ENCODE measurements at regions not wholly inside any gene's neighbourhood (a gene's known extent, or its start where the extent isn't known, plus 50 kb on each side); places are given as distances from the start of the nearest gene placed in this dataset.

DNA sequence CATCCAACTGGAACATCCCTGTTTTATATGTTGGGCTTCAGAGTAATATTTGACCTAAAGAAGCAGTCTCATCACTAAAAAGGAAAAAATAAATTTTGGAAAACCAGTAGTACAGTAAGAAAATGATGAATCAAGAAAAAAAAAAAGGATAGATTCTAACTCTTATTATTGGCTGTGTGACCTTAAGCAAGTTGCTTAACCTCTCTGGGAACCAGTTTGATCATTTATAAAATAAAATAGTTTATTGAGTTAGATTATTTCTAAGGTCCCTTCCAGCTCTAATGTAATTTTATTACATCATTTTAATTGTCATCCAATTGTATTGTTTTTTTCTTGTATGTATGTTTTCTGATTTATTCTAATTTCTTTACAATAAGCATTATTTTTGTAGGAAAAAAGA, 127.0 kb downstream of the PRELID2 start:
- H3K36me3 ChIP-seq (ENCODE audit: control insufficient read depth, insufficient read depth, low read length), result no peaks in the 10 kb centered on the region
- DNase-seq, result no peak
- H3K9me3 ChIP-seq (ENCODE audit: control insufficient read depth, low read depth, low read length), result no peaks in the 10 kb centered on the region

DNA sequence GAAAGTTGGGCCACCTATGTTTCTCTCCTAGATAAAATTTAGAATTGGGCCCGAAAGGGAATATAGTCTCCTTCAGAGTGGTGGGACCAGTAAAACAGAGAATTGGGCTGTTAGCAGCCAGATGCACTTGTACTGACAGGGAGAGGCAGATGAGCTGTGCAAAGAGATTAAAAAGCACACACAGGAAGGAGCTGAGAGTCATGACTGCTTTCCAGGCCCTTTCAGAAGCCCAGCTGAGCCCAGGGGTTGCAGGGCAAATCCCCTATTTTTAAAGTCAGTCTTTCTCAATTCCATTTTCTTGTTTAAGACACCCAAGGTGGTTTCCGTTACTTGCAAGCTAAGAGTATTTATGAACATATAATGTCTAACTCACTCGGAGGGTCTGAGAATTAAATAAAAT, 130.4 kb downstream of the PRELID2 start:
- Histone ChIP-seq H3K36me3 (ENCODE audit: control insufficient read depth, insufficient read depth, low read length) (no peaks in the 10 kb centered on the region), H3K4me1 (ENCODE audit: control insufficient read depth, insufficient read depth, low read length) (no peaks in the 10 kb centered on the region), H3K4me3 (ENCODE audit: low read length) (no peak overlapping the region), H3K27ac (ENCODE audit: low read length) (no peak overlapping the region), H3K27me3 (ENCODE audit: control insufficient read depth, insufficient read depth, low read length) (no peaks in the 10 kb centered on the region), H3K9me3 (ENCODE audit: control insufficient read depth, low read depth, low read length) (no peaks in the 10 kb centered on the region)
- WGBS (ENCODE audit: insufficient coverage, low lambda C conversion rate), result 100% methylated on average over 2 of the region's 3 CpGs
- DNase-seq, result no peak

More for the DNA sequence above, 127.0 kb downstream of the PRELID2 start:
- no peak overlapping the region for H3K27ac ChIP-seq (ENCODE audit: low read length)
- no peaks in the 10 kb centered on the region for H3K4me1 ChIP-seq (ENCODE audit: control insufficient read depth, insufficient read depth, low read length)
- no peak overlapping the region for H3K4me3 ChIP-seq (ENCODE audit: low read length)
- H3K27me3 ChIP-seq (ENCODE audit: control insufficient read depth, insufficient read depth, low read length), result no peaks in the 10 kb centered on the region

DNA sequence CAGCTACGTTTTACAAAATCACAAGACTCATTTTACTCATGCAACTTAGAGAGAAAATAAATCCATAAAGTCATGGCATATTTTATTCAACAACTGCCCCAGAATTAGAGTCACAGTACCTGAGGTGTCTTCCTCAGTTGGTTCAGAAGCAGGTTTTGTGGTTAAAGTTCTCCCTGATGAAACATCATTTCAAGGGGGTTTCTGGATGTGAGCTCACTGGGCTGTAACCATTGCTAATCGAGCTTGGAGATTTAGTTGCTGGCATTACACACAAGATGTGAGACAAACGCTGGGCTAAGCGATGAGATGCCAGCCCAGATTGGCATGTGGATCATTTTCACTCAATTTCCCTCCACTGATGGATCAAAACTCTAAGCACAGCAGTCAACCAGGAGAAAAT, 131.3 kb downstream of the PRELID2 start:
- H3K4me3 ChIP-seq (ENCODE audit: low read length), result no peak overlapping the region
- H3K9me3 ChIP-seq (ENCODE audit: control insufficient read depth, low read depth, low read length), result no peaks in the 10 kb centered on the region
- no peak overlapping the region for H3K27ac ChIP-seq (ENCODE audit: low read length)
- WGBS (ENCODE audit: insufficient coverage, low lambda C conversion rate), result no CpG with 5 or more reads among the region's 4 CpGs
- DNase-seq, result no peak
- no peaks in the 10 kb centered on the region for H3K4me1 ChIP-seq (ENCODE audit: control insufficient read depth, insufficient read depth, low read length)
- no peaks in the 10 kb centered on the region for H3K36me3 ChIP-seq (ENCODE audit: control insufficient read depth, insufficient read depth, low read length)
- H3K27me3 ChIP-seq (ENCODE audit: control insufficient read depth, insufficient read depth, low read length), result no peaks in the 10 kb centered on the region

DNA sequence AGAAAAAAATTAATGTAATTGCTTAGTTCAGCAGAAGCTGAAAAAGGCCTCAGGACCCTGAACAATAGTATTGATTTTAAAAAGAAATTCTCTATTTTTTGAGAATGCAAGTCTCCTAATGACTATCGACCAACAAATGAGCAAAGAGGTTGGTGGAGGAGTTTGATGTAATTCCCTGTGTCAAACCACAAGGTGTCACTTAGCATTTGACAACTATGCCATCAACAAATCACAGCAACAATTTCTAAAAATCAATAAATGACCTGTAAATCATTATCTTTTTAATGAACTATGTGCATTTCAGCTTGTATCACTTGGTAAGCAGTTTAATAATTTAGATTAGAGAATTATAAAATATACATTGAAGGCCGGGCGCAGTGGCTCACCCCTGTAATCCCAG, 133.7 kb downstream of the PRELID2 start:
- no peaks in the 10 kb centered on the region for H3K36me3 ChIP-seq (ENCODE audit: control insufficient read depth, insufficient read depth, low read length)
- no CpG with 5 or more reads among the region's 3 CpGs for WGBS (ENCODE audit: insufficient coverage, low lambda C conversion rate)
- no peak overlapping the region for H3K27ac ChIP-seq (ENCODE audit: low read length)
- H3K4me1 ChIP-seq (ENCODE audit: control insufficient read depth, insufficient read depth, low read length), result no peaks in the 10 kb centered on the region
- no peak for DNase-seq
- no peaks in the 10 kb centered on the region for H3K27me3 ChIP-seq (ENCODE audit: control insufficient read depth, insufficient read depth, low read length)
- H3K9me3 ChIP-seq (ENCODE audit: control insufficient read depth, low read depth, low read length), result no peaks in the 10 kb centered on the region
- no peak overlapping the region for H3K4me3 ChIP-seq (ENCODE audit: low read length)

DNA sequence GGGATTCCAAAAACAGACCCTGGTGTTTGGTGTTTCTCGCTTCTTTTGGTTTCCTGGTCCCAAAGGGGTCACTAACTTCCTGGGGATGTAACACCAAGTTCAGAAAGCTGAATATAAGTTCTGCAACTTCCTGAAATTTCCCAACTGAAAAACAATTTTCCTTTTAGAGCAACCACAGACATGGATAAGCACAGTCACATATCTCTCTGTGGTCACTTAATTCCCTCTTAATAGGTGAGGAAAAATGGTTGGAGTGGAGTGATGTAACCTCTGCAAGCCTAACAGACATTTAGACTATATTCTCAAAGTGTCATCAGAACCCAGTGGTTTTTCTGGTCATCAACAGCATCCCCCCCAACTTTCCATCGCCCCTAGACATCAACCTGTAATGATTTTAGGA, 135.3 kb downstream of the PRELID2 start:
- no peak for DNase-seq
- H3K9me3 ChIP-seq (ENCODE audit: control insufficient read depth, low read depth, low read length), result no peaks in the 10 kb centered on the region
- no peaks in the 10 kb centered on the region for H3K27me3 ChIP-seq (ENCODE audit: control insufficient read depth, insufficient read depth, low read length)
- no peaks in the 10 kb centered on the region for H3K4me1 ChIP-seq (ENCODE audit: control insufficient read depth, insufficient read depth, low read length)
- no peak overlapping the region for H3K4me3 ChIP-seq (ENCODE audit: low read length)
- H3K36me3 ChIP-seq (ENCODE audit: control insufficient read depth, insufficient read depth, low read length), result no peaks in the 10 kb centered on the region
- 86% methylated on average over 1 of the region's 2 CpGs for WGBS (ENCODE audit: insufficient coverage, low lambda C conversion rate)
- H3K27ac ChIP-seq (ENCODE audit: low read length), result no peak overlapping the region

DNA sequence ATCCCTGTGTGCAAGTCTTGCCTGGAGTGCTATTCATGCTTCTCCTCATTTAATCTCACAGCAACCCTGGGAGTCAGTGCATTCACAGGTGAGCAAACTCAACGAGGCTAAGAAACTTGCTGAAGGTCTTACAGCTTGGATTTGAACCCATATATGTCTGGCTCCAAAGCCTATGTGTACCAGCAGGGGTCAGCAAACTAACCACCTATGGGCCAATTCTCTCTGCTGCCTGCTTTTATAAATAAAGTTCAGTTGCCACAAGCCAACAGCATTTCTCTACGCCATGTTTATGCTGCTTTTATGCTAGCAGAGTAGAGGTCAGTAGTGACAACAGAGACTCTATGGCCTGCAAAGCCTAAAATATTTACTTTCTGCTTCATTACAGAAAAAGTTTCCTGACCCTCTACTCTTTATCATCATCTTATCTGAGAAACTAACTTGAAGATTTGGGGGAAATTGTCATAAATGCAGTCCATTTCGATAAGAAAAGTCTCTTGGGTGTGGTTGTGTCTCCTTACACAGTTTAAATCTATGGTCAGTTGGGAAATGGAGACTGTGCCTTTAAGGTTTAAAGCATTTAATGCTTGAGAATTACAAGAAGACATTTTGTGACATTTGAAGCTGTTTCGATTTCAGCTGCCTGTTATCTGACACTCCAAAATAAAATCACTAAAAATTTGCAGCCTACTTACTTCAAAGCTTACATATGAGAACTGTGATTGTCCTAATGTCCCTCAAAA, 137.7 kb downstream of the PRELID2 start:
- Histone ChIP-seq H3K4me1 (ENCODE audit: control insufficient read depth, insufficient read depth, low read length) (no peaks in the 10 kb centered on the region), H3K9me3 (ENCODE audit: control insufficient read depth, low read depth, low read length) (no peaks in the 10 kb centered on the region), H3K36me3 (ENCODE audit: control insufficient read depth, insufficient read depth, low read length) (no peaks in the 10 kb centered on the region), H3K27ac (ENCODE audit: low read length) (no peak overlapping the region), H3K4me3 (ENCODE audit: low read length) (no peak overlapping the region), H3K27me3 (ENCODE audit: control insufficient read depth, insufficient read depth, low read length) (no peaks in the 10 kb centered on the region)
- no peak for DNase-seq
- 40% methylated on average over 1 of the region's 4 CpGs for WGBS (ENCODE audit: insufficient coverage, low lambda C conversion rate)

DNA sequence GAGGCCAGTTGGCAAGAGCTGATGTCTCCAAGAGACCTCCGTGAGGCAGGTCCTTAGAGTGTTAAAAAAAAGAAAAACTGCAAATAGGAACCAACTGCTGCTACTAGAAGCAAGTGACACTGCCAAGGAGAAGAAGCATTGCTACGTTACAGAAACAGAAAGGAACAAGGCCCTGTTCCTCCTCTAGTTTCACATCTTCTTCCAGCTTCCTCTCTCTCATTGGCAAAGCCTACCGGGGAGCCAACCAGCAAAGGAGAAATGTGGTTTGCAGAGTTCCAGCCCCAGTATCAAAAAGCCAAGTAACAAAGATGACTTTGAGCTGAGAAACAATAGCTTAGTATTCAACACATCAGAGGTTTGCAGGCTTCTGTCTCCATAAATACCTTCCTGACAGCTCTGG, 145.9 kb downstream of the PRELID2 start:
- H3K27ac ChIP-seq (ENCODE audit: low read length), result no peak overlapping the region
- no peak overlapping the region for H3K4me3 ChIP-seq (ENCODE audit: low read length)
- no peaks in the 10 kb centered on the region for H3K9me3 ChIP-seq (ENCODE audit: control insufficient read depth, low read depth, low read length)
- no peaks in the 10 kb centered on the region for H3K27me3 ChIP-seq (ENCODE audit: control insufficient read depth, insufficient read depth, low read length)
- H3K36me3 ChIP-seq (ENCODE audit: control insufficient read depth, insufficient read depth, low read length), result no peaks in the 10 kb centered on the region
- H3K4me1 ChIP-seq (ENCODE audit: control insufficient read depth, insufficient read depth, low read length), result no peaks in the 10 kb centered on the region
- no CpG with 5 or more reads among the region's 3 CpGs for WGBS (ENCODE audit: insufficient coverage, low lambda C conversion rate)
- no peak for DNase-seq

DNA sequence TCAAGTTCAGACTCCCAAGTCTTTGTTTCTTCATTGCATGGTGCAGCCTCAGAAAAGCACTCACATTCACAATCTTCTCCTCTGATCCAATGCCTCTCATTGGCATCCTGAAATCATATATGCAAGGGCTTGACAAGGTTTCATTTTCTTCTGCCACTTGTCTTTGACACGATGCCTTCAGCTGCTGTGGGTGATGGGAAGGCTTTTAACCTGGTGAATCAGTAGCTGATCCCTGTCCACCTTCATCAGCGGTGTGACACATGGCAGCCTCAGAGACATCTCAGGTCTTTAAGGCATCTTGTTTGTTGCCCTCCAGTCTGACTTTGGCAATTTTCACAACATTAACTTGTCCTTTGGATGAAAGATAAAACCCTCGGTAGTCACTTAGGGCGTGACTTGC, 147.2 kb downstream of the PRELID2 start:
- no peak overlapping the region for H3K4me3 ChIP-seq (ENCODE audit: low read length)
- WGBS (ENCODE audit: insufficient coverage, low lambda C conversion rate), result no CpG with 5 or more reads among the region's 4 CpGs
- no peaks in the 10 kb centered on the region for H3K27me3 ChIP-seq (ENCODE audit: control insufficient read depth, insufficient read depth, low read length)
- H3K9me3 ChIP-seq (ENCODE audit: control insufficient read depth, low read depth, low read length), result no peaks in the 10 kb centered on the region
- no peak for DNase-seq
- H3K36me3 ChIP-seq (ENCODE audit: control insufficient read depth, insufficient read depth, low read length), result no peaks in the 10 kb centered on the region
- H3K4me1 ChIP-seq (ENCODE audit: control insufficient read depth, insufficient read depth, low read length), result no peaks in the 10 kb centered on the region
- H3K27ac ChIP-seq (ENCODE audit: low read length), result no peak overlapping the region

DNA sequence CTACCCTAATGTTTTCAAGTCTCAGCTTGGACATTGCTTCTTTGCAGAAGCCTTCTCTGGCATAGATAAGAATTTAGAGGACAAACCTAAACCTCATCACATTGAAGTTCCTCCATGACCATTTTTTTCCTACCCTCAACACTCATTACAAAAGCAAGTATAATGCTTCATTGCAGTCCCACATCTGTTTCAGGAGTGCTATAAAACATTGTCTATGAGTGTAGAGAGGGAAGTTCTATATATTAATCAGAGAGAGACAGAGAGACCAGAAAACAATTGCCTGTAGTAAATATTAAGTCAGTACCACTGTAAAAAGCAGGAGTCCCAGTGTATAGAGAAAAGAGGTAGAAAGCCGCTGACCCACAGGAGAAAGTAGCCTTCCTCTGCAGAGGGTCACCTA, 149.7 kb downstream of the PRELID2 start:
- Histone ChIP-seq H3K4me3 (ENCODE audit: low read length) (no peak overlapping the region), H3K9me3 (ENCODE audit: control insufficient read depth, low read depth, low read length) (no peaks in the 10 kb centered on the region), H3K27ac (ENCODE audit: low read length) (no peak overlapping the region), H3K36me3 (ENCODE audit: control insufficient read depth, insufficient read depth, low read length) (no peaks in the 10 kb centered on the region), H3K27me3 (ENCODE audit: control insufficient read depth, insufficient read depth, low read length) (no peaks in the 10 kb centered on the region), H3K4me1 (ENCODE audit: control insufficient read depth, insufficient read depth, low read length) (peaks cover 3% of the 10 kb centered on the region)
- no peak for DNase-seq
- WGBS (ENCODE audit: insufficient coverage, low lambda C conversion rate), result no CpG with 5 or more reads among the region's 1 CpG

DNA sequence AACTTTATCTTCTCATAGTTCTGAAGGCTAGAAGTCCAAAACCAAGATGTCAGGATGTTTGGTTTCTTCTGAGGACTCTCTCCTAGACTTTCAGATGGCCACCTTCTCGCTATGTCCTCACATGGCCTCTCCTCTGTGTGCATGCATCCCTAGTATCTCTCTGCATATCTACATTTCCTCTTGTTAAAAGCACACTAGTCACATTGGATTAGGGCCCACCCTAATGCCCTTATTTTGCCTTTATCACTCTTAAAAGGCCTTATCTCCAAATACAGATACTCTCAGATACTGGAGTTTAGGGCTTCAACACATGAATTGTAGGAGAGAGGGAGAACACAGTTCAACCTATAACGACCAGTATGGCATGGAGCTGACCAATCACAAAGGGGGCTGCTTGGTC, 151.7 kb downstream of the PRELID2 start:
- DNase-seq, result no peak
- H3K36me3 ChIP-seq (ENCODE audit: control insufficient read depth, insufficient read depth, low read length), result no peaks in the 10 kb centered on the region
- H3K27ac ChIP-seq (ENCODE audit: low read length), result no peak overlapping the region
- H3K4me1 ChIP-seq (ENCODE audit: control insufficient read depth, insufficient read depth, low read length), result peaks cover 7% of the 10 kb centered on the region
- 100% methylated on average over 1 of the region's 2 CpGs for WGBS (ENCODE audit: insufficient coverage, low lambda C conversion rate)
- no peaks in the 10 kb centered on the region for H3K9me3 ChIP-seq (ENCODE audit: control insufficient read depth, low read depth, low read length)
- H3K27me3 ChIP-seq (ENCODE audit: control insufficient read depth, insufficient read depth, low read length), result no peaks in the 10 kb centered on the region
- no peak overlapping the region for H3K4me3 ChIP-seq (ENCODE audit: low read length)

DNA sequence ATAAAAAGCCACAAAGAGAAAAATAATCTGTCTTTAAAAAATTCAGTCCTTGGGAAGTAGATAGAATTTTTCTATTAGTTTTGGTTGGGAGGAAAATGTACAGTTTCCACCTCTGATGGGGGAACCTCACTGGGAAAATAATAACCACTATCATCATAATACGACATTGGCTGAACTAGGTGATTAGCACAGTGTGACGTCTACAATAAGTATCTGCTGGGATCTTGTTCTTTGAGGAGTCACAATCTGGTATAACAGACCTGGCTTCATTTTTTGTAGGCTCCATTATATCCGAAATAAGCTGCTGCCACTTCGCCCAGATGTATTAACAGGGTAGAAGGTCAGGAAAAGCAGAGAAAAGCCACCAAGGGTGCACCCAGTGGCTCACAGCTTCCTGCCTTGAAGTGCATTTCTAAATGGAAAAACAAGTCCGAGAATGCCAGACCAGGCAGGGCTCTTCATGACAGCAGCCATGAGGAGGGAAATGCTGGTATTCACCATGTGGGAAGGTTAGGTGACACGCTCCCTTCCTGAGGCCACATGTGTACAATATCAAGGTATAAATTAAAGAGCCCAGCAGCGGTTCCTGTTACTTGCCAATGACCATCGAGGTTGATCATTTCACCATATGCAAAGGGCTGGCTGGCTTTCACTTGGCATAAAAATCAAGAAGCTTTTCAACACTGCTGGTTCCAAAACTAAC, 152.8 kb downstream of the PRELID2 start:
- no peaks in the 10 kb centered on the region for H3K36me3 ChIP-seq (ENCODE audit: control insufficient read depth, insufficient read depth, low read length)
- H3K9me3 ChIP-seq (ENCODE audit: control insufficient read depth, low read depth, low read length), result no peaks in the 10 kb centered on the region
- no peak for DNase-seq
- no peaks in the 10 kb centered on the region for H3K27me3 ChIP-seq (ENCODE audit: control insufficient read depth, insufficient read depth, low read length)
- peaks cover 13% of the 10 kb centered on the region for H3K4me1 ChIP-seq (ENCODE audit: control insufficient read depth, insufficient read depth, low read length)
- no peak overlapping the region for H3K4me3 ChIP-seq (ENCODE audit: low read length)
- no CpG with 5 or more reads among the region's 8 CpGs for WGBS (ENCODE audit: insufficient coverage, low lambda C conversion rate)
- no peak overlapping the region for H3K27ac ChIP-seq (ENCODE audit: low read length)
